ENCODE measurements at regions not wholly inside any gene's neighbourhood (a gene's known extent, or its start where the extent isn't known, plus 50 kb on each side); places are given as distances from the start of the nearest gene placed in this dataset.

DNA sequence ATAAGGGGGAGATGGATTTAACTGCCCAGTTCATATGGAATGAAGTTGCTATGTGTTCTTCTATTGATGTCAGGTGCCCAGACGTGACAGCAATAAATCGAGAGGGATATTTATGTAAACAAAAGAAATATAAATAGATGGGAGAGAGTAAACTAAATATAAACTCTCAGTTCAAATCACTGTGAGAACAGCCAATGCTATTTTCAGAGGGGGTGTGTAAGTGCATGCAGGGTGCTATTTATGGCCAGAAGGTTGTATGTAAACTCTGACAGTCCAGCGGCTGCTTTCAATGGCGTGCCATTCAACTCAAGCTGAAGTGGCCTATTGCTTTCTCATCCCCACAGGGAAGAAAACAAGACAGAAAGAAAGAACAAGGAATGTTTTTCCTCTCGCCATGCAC lies 127.2 kb downstream of the KCNA5 start:
- no peak for TF ChIP-seq POLR2A (IDR thresholded peaks at IDR 0.05)
- TF ChIP-seq, protein P1, sequence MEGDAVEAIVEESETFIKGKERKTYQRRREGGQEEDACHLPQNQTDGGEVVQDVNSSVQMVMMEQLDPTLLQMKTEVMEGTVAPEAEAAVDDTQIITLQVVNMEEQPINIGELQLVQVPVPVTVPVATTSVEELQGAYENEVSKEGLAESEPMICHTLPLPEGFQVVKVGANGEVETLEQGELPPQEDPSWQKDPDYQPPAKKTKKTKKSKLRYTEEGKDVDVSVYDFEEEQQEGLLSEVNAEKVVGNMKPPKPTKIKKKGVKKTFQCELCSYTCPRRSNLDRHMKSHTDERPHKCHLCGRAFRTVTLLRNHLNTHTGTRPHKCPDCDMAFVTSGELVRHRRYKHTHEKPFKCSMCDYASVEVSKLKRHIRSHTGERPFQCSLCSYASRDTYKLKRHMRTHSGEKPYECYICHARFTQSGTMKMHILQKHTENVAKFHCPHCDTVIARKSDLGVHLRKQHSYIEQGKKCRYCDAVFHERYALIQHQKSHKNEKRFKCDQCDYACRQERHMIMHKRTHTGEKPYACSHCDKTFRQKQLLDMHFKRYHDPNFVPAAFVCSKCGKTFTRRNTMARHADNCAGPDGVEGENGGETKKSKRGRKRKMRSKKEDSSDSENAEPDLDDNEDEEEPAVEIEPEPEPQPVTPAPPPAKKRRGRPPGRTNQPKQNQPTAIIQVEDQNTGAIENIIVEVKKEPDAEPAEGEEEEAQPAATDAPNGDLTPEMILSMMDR (IDR thresholded peaks at IDR 0.05) = no peak

All from gastroesophageal sphincter (tissue), 3 donors.